ENCODE measurements at regions not wholly inside any gene's neighbourhood (a gene's known extent, or its start where the extent isn't known, plus 50 kb on each side); places are given as distances from the start of the nearest gene placed in this dataset.

DNA sequence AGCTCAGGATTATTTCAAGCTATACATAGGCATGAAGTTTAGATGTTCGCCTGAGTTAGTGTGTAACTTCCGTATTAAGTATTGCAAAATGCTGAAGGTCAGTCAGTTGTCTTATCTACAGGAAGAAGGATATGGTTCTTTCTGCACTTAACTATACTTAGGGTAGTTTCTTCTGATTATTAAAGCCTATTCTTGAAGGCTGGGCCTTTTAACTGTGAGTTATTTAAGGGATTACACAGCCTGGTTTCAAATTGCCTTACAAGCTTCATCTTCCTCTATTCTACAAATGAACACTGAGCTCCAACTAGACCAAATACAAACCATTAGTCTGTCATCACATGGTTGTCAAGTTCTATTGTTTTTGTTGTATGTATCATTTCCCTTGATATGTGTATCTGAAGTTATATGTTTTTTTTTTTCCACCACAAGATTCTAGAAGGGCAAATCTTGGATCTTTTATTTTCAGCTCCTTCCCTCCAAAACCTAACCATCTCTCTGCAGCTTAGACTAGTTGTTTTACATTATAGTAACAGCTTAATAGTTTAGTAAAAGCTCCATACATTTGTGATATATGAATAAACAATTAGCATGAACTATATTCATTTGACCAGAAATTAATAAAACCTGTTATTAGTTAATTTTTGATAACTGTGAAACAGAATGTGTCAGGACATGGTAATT is 272.9 kb upstream of the KCNMB2 start:
- Histone ChIP-seq H3K9ac (ENCODE audit: low read length in 5 of 5) (no peak overlapping the region), H3K27ac (ENCODE audit: low read depth, low read length) (no peak overlapping the region), H3K4me3 (ENCODE audit: low read depth in 1 of 5, low read length in 5 of 5) (no peak overlapping the region), H3K27me3 (ENCODE audit: control insufficient read depth in 5 of 5, insufficient read depth in 4 of 5, low read length in 5 of 5) (no peaks in the 10 kb centered on the region), H3K4me1 (ENCODE audit: control insufficient read depth in 5 of 5, insufficient read depth in 5 of 5, low read length in 5 of 5) (no peaks in the 10 kb centered on the region), H3K36me3 (ENCODE audit: control insufficient read depth in 5 of 5, insufficient read depth in 5 of 5, low read length in 5 of 5) (no peaks in the 10 kb centered on the region), H3K9me3 (ENCODE audit: control insufficient read depth in 5 of 5, low read length in 5 of 5) (no peaks in the 10 kb centered on the region)

DNA sequence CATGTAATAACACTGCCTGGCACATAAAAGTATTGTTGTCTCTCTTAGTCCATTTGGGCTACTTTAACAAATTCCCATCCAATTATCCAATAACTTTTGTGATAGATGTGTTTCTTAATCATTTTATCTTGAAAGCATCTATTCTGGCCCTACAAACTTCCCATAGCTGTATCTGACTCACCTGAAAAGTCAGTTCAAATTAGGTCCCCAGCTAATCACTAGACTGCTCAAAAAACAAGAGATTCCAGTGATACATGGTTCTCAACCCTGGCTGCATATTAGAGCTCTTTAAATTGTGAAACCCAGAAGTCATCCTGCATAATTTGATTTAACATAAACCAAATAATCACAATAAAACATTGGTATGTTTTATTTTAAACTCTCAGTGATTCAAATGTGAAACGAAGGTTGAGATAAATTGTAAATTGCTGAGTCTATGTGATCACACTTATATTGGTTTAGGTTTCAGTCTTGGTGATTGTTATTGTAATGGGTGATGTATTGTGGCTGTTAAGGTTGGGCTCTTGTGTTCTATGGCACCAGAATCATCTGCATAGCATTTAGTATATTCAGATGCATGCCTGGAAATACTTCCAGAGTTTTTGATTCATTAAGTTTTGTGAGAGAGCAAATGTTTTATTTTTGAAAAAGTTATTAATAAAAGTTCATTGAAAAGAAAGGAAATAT is 268.9 kb upstream of the KCNMB2 start:
- no peak overlapping the region for H3K4me3 ChIP-seq (ENCODE audit: low read depth in 1 of 5, low read length in 5 of 5)
- H3K4me1 ChIP-seq (ENCODE audit: control insufficient read depth in 5 of 5, insufficient read depth in 5 of 5, low read length in 5 of 5): no peaks in the 10 kb centered on the region
- H3K36me3 ChIP-seq (ENCODE audit: control insufficient read depth in 5 of 5, insufficient read depth in 5 of 5, low read length in 5 of 5): no peaks in the 10 kb centered on the region

DNA sequence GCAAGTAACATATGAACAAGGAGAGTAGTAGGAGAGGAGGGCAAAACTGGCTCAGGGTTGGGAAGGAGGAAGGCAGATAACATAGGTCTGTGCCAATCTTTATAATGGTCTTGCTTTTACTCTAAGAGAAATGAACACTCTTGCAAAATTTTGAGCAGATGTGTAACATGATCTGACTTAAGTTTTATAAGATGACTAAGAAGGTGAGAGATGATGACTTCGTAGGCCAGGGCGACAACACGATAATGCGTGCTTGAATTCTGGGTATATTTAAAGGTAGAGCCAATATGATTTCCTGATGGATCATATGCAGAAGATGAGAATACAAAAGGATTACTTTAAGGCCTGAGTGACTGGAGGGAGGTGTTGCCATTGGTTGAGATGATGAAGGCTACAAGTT is 265.4 kb upstream of the KCNMB2 start:
- Histone ChIP-seq H3K9ac (ENCODE audit: low read length in 5 of 5) (no peak overlapping the region), H3K4me3 (ENCODE audit: low read depth in 1 of 5, low read length in 5 of 5) (no peak overlapping the region), H3K9me3 (ENCODE audit: control insufficient read depth in 5 of 5, low read length in 5 of 5) (no peaks in the 10 kb centered on the region), H3K4me1 (ENCODE audit: control insufficient read depth in 5 of 5, insufficient read depth in 5 of 5, low read length in 5 of 5) (no peaks in the 10 kb centered on the region), H3K27ac (ENCODE audit: low read depth, low read length) (no peak overlapping the region), H3K36me3 (ENCODE audit: control insufficient read depth in 5 of 5, insufficient read depth in 5 of 5, low read length in 5 of 5) (no peaks in the 10 kb centered on the region), H3K27me3 (ENCODE audit: control insufficient read depth in 5 of 5, insufficient read depth in 4 of 5, low read length in 5 of 5) (no peaks in the 10 kb centered on the region)

More for the DNA sequence above, 268.9 kb upstream of the KCNMB2 start:
- H3K27me3 ChIP-seq (ENCODE audit: control insufficient read depth in 5 of 5, insufficient read depth in 4 of 5, low read length in 5 of 5): no peaks in the 10 kb centered on the region
- no peak overlapping the region for H3K27ac ChIP-seq (ENCODE audit: low read depth, low read length)
- H3K9me3 ChIP-seq (ENCODE audit: control insufficient read depth in 5 of 5, low read length in 5 of 5): no peaks in the 10 kb centered on the region
- H3K9ac ChIP-seq (ENCODE audit: low read length in 5 of 5): no peak overlapping the region

DNA sequence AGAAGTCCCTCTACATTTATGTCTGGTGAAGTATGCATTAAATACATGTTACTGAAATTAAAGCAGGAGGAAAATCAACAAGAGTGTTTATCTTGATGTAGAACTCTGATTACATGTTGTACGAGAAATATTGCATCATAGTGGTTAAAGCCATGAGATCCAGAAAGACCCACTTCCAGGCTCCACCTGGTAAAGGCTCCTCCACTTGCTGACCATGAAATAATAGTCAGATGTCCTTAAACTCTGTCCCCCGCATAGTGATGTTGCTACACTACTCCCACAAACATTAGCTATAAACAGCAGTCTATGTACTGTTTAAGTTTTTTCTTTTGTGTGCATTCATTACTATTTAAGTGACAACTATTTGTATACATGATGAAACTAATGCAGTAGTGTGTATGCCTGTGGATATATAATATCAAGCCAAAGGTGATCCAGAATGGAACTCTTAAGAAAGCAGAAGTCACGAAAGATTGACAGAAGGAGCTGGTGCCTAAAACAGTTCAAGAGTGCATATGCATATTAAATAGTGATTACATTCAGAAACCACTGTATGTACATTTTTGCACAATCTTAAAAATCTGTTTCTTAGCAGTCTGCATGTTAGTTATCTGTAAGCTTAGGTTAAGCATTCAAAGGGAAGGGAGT is 264.4 kb upstream of the KCNMB2 start:
- no peaks in the 10 kb centered on the region for H3K27me3 ChIP-seq (ENCODE audit: control insufficient read depth in 5 of 5, insufficient read depth in 4 of 5, low read length in 5 of 5)

DNA sequence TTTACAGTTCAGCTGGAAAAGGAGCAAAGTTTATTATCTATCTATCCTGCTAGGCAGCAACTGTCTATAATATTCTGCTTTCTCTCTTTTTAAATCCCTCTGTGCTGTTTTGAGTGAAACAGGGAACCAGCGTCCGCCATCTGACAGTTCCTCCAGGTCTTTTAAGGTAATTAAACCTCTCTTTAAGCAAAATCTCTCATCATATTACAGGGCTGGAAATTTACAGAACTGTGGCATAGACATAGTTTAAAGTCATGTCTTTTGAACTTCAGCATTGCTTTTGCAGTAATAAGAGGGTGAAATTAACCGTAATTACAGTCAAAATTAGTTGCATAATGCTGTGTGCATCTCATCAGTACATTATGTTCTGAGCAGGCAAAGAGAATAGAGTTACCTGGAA is 263.4 kb upstream of the KCNMB2 start:
- Histone ChIP-seq H3K9ac (ENCODE audit: low read length in 5 of 5) (no peak overlapping the region), H3K27ac (ENCODE audit: low read depth, low read length) (no peak overlapping the region), H3K4me3 (ENCODE audit: low read depth in 1 of 5, low read length in 5 of 5) (no peak overlapping the region), H3K9me3 (ENCODE audit: control insufficient read depth in 5 of 5, low read length in 5 of 5) (peaks cover 0 to 3% (median 0%) of the 10 kb centered on the region in 5 donors), H3K4me1 (ENCODE audit: control insufficient read depth in 5 of 5, insufficient read depth in 5 of 5, low read length in 5 of 5) (no peaks in the 10 kb centered on the region), H3K27me3 (ENCODE audit: control insufficient read depth in 5 of 5, insufficient read depth in 4 of 5, low read length in 5 of 5) (no peaks in the 10 kb centered on the region), H3K36me3 (ENCODE audit: control insufficient read depth in 5 of 5, insufficient read depth in 5 of 5, low read length in 5 of 5) (no peaks in the 10 kb centered on the region)

More for the DNA sequence above, 264.4 kb upstream of the KCNMB2 start:
- Histone ChIP-seq H3K4me1 (ENCODE audit: control insufficient read depth in 5 of 5, insufficient read depth in 5 of 5, low read length in 5 of 5) (no peaks in the 10 kb centered on the region), H3K9me3 (ENCODE audit: control insufficient read depth in 5 of 5, low read length in 5 of 5) (no peaks in the 10 kb centered on the region), H3K27ac (ENCODE audit: low read depth, low read length) (no peak overlapping the region), H3K9ac (ENCODE audit: low read length in 5 of 5) (no peak overlapping the region), H3K4me3 (ENCODE audit: low read depth in 1 of 5, low read length in 5 of 5) (no peak overlapping the region), H3K36me3 (ENCODE audit: control insufficient read depth in 5 of 5, insufficient read depth in 5 of 5, low read length in 5 of 5) (no peaks in the 10 kb centered on the region)

DNA sequence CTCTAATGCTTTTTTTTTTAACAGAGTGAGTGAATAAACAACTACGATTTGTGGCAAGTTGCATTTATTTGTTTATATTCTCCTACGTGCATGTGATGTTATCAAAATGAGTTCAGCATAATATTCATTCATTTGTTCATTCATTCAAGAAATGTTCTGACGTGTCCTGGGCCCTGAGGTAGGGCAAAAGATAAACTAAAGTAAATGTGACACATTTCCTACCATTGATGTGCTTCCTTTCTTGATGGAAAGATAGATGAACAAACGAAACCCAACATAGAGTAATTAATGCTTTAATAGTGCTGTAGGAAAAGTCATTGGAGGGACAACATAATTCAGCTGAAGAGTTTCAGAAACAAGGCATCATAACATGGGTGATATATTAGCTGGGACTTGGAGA is 261.5 kb upstream of the KCNMB2 start:
- H3K4me1 ChIP-seq (ENCODE audit: control insufficient read depth in 5 of 5, insufficient read depth in 5 of 5, low read length in 5 of 5): no peaks in the 10 kb centered on the region
- no peak overlapping the region for H3K9ac ChIP-seq (ENCODE audit: low read length in 5 of 5)

DNA sequence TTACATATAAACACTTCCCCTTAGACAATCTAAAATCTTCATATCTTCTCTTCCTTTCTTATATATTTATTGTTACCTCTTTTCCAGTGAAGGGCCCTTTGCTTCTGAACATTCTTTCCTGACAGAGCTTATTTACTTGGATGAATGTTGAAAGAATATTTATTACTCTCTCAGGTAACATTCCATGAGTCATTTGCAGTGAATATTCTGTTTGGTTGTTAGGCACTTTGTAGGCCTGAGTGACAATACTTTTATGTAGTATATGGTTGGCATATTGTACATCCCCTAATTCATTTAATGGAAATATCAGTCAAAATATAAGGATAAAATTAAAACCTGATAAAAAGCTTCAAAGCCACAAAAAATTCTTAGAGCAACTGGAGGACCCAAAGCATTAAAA is 260.9 kb upstream of the KCNMB2 start:
- H3K9ac ChIP-seq (ENCODE audit: low read length in 5 of 5): no peak overlapping the region
- peaks cover 0 to 18% (median 11%) of the 10 kb centered on the region in 5 donors for H3K9me3 ChIP-seq (ENCODE audit: control insufficient read depth in 5 of 5, low read length in 5 of 5)
- no peak overlapping the region for H3K27ac ChIP-seq (ENCODE audit: low read depth, low read length)
- no peaks in the 10 kb centered on the region for H3K36me3 ChIP-seq (ENCODE audit: control insufficient read depth in 5 of 5, insufficient read depth in 5 of 5, low read length in 5 of 5)
- H3K4me1 ChIP-seq (ENCODE audit: control insufficient read depth in 5 of 5, insufficient read depth in 5 of 5, low read length in 5 of 5): no peaks in the 10 kb centered on the region
- H3K4me3 ChIP-seq (ENCODE audit: low read depth in 1 of 5, low read length in 5 of 5): no peak overlapping the region
- H3K27me3 ChIP-seq (ENCODE audit: control insufficient read depth in 5 of 5, insufficient read depth in 4 of 5, low read length in 5 of 5): no peaks in the 10 kb centered on the region

More for the DNA sequence above, 261.5 kb upstream of the KCNMB2 start:
- H3K36me3 ChIP-seq (ENCODE audit: control insufficient read depth in 5 of 5, insufficient read depth in 5 of 5, low read length in 5 of 5): no peaks in the 10 kb centered on the region
- H3K27me3 ChIP-seq (ENCODE audit: control insufficient read depth in 5 of 5, insufficient read depth in 4 of 5, low read length in 5 of 5): no peaks in the 10 kb centered on the region
- H3K4me3 ChIP-seq (ENCODE audit: low read depth in 1 of 5, low read length in 5 of 5): no peak overlapping the region
- H3K27ac ChIP-seq (ENCODE audit: low read depth, low read length): no peak overlapping the region
- H3K9me3 ChIP-seq (ENCODE audit: control insufficient read depth in 5 of 5, low read length in 5 of 5): peaks cover 0 to 13% (median 11%) of the 10 kb centered on the region in 5 donors

DNA sequence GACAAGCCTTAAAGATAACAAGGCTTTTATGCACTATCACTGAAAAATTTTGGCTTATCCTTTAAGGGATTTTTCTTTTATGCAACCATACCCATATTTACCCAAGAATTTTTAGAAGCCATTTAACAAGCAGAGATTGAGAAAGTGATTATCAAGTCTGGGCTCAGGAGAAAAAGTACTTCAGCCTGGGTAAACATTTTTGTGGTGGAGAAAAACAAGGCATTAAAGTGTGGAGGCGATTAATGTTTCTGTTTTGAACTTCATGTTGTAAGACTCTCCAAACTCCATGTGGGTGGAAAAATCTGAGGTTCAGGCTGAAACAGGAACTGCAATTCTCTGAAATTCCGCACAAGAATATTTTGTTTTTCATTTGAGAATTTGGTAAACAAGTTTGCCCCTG is 260.4 kb upstream of the KCNMB2 start:
- Histone ChIP-seq H3K27me3 (ENCODE audit: control insufficient read depth in 5 of 5, insufficient read depth in 4 of 5, low read length in 5 of 5) (no peaks in the 10 kb centered on the region), H3K36me3 (ENCODE audit: control insufficient read depth in 5 of 5, insufficient read depth in 5 of 5, low read length in 5 of 5) (no peaks in the 10 kb centered on the region), H3K9ac (ENCODE audit: low read length in 5 of 5) (no peak overlapping the region), H3K27ac (ENCODE audit: low read depth, low read length) (no peak overlapping the region), H3K9me3 (ENCODE audit: control insufficient read depth in 5 of 5, low read length in 5 of 5) (peaks cover 2 to 18% (median 11%) of the 10 kb centered on the region in 5 donors), H3K4me3 (ENCODE audit: low read depth in 1 of 5, low read length in 5 of 5) (no peak overlapping the region), H3K4me1 (ENCODE audit: control insufficient read depth in 5 of 5, insufficient read depth in 5 of 5, low read length in 5 of 5) (no peaks in the 10 kb centered on the region)

DNA sequence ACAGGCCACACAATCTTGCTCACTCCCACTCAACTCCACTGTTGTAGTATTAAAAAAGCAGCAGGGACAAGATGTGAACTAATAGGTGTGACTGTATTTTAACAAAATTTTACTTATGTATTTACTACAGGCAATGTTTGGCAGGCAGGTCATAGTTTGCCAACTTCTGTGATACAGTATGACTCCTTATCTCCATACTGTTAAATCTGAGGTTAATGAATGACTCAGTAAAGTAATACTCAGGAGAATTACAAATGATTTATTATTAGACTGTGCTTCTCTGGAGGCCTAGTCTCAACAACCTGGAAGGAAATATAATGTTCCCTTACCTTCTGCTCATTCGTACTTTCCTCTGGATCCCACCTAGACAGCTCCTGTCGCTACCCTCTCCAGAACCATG is 258.6 kb upstream of the KCNMB2 start:
- Histone ChIP-seq H3K4me1 (ENCODE audit: control insufficient read depth in 5 of 5, insufficient read depth in 5 of 5, low read length in 5 of 5) (no peaks in the 10 kb centered on the region), H3K27me3 (ENCODE audit: control insufficient read depth in 5 of 5, insufficient read depth in 4 of 5, low read length in 5 of 5) (no peaks in the 10 kb centered on the region), H3K9ac (ENCODE audit: low read length in 5 of 5) (no peak overlapping the region), H3K9me3 (ENCODE audit: control insufficient read depth in 5 of 5, low read length in 5 of 5) (peaks cover 2 to 18% (median 11%) of the 10 kb centered on the region in 5 donors), H3K27ac (ENCODE audit: low read depth, low read length) (no peak overlapping the region), H3K4me3 (ENCODE audit: low read depth in 1 of 5, low read length in 5 of 5) (no peak overlapping the region), H3K36me3 (ENCODE audit: control insufficient read depth in 5 of 5, insufficient read depth in 5 of 5, low read length in 5 of 5) (no peaks in the 10 kb centered on the region)

DNA sequence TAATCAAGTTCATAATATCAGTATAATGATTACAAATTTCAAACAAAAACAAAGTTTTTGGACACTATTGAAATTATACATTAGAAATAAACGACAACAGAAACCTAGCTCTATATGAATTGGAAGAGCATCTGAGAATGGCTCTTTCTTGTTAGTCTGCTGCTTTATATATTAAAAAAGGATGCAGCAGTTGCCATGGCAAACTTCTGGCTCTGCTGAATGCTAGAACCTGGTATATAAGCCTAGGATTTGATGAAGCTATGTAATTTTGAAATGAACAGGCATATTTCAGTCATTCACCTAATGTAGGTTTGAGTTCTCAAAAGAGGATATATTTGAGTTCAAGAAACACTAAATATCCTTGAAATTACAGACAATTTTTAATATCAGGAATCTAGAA is 252.7 kb upstream of the KCNMB2 start:
- Histone ChIP-seq H3K9ac (ENCODE audit: low read length in 5 of 5) (no peak overlapping the region), H3K4me1 (ENCODE audit: control insufficient read depth in 5 of 5, insufficient read depth in 5 of 5, low read length in 5 of 5) (no peaks in the 10 kb centered on the region), H3K27me3 (ENCODE audit: control insufficient read depth in 5 of 5, insufficient read depth in 4 of 5, low read length in 5 of 5) (no peaks in the 10 kb centered on the region), H3K9me3 (ENCODE audit: control insufficient read depth in 5 of 5, low read length in 5 of 5) (peaks cover 2 to 14% (median 10%) of the 10 kb centered on the region in 5 donors), H3K27ac (ENCODE audit: low read depth, low read length) (no peak overlapping the region), H3K36me3 (ENCODE audit: control insufficient read depth in 5 of 5, insufficient read depth in 5 of 5, low read length in 5 of 5) (no peaks in the 10 kb centered on the region), H3K4me3 (ENCODE audit: low read depth in 1 of 5, low read length in 5 of 5) (no peak overlapping the region)
